H1 (cell line): ENCODE measurements at regions not wholly inside any gene's neighbourhood (a gene's known extent, or its start where the extent isn't known, plus 50 kb on each side); places are given as distances from the start of the nearest gene placed in this dataset.

Experiments used
- GTF2F1 ChIP-seq: IDR thresholded peaks from 2 replicates; pipeline ENCODE4 v1.6.1; 2012; ENCODE audit warnings: low read depth, low read length, improper control_type of control experiment, borderline replicate concordance
- KDM4A ChIP-seq: IDR thresholded peaks from one replicate; pipeline ENCODE4 v1.7.1; 2012; ENCODE audit warnings: low read depth, mild to moderate bottlenecking, moderate library complexity, low read length, inconsistent platforms; ENCODE audit not compliant: severe bottlenecking
- RXRA ChIP-seq: IDR thresholded peaks from 2 replicates; pipeline ENCODE4 v1.6.1; 2011; ENCODE audit warnings: low read depth, mild to moderate bottlenecking, low read length, moderate library complexity; ENCODE audit not compliant: insufficient read depth
- SRF ChIP-seq: IDR thresholded peaks from 2 replicates; pipeline ENCODE4 v1.6.1; 2011; ENCODE audit warnings: mild to moderate bottlenecking, low read depth, low read length, moderate library complexity
- TEAD4 ChIP-seq: IDR thresholded peaks from 2 replicates; pipeline ENCODE4 v1.6.1; 2012; ENCODE audit warnings: low read depth, low read length, inconsistent platforms, mixed read lengths

DNA sequence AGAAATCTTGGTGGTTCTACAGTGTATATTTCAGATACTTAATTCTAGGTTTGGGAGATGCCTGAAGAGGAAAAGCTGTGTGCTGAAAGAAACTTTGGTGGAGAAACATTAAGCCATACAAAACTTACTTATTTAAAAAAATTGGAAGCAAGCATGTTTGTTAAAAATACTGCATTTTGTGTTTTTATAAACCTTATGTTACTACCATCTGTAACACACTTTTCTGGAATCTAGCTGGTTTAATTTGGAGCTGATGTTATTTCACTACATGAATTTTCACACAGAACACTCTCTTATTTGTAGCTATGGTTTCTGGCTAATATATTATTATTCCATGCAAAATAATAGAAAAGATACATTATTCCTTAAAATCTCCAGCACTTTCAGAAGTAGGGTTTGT, 710.7 kb downstream of the ADGRL2 start (continued):
- TF ChIP-seq SRF = no peak
- no peak for TF ChIP-seq KDM4A
- no peak for TF ChIP-seq TEAD4
- TF ChIP-seq GTF2F1 = no peak
- no peak for TF ChIP-seq RXRA
